HuH-7 (cell line): ENCODE measurements at regions not wholly inside any gene's neighbourhood (a gene's known extent, or its start where the extent isn't known, plus 50 kb on each side); places are given as distances from the start of the nearest gene placed in this dataset.
"Not testable (repeated sequence)": the region's sequence is repeated elsewhere in the genome, so short reads cannot be mapped to it uniquely, and the experiment has no call there.

ENCODE experiments used
- DNase-seq: peaks from one replicate; pipeline ENCODE4 v3.0.0; 2011; ENCODE audit warnings: low spot score

DNA sequence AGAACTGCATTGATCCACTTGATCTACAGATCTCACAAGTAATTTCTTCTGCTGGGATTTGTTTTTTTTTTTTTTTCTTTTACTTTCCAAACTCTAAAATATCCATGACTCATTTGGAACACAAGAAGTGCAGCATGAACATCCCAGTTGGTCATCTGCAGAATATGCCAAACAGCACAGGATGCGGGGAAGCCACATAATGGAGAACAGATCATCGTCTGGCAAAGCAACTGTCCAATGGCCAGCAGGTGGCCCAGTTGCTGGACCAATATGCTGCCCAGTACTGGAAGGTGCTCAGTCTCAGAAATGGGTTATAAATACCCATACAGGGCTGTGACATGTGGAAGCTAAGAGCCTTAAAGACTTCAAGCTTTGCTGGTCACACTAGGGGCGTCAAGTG is 221.3 kb upstream of the TAS2R1 start:
- DNase-seq, result no peak

DNA sequence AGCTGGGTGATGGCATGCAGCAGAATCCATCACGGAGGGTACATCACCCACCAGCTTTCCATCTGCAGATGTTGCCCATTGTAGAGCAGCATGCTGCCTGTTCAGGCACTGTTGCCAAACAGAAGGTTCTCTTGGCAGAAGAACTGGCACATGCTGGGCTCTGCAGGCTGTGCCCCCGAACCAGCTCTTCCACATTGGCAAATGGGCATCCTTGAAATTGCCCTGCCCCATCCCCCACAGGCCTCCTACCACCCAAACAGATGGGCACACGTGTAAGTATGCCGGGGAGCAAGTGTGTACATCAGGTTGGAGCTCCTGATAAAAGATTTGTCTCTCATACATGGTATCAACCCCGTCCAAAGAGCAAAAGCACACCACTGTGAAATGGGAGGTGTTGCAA is 220.3 kb upstream of the TAS2R1 start:
- DNase-seq, result no peak

DNA sequence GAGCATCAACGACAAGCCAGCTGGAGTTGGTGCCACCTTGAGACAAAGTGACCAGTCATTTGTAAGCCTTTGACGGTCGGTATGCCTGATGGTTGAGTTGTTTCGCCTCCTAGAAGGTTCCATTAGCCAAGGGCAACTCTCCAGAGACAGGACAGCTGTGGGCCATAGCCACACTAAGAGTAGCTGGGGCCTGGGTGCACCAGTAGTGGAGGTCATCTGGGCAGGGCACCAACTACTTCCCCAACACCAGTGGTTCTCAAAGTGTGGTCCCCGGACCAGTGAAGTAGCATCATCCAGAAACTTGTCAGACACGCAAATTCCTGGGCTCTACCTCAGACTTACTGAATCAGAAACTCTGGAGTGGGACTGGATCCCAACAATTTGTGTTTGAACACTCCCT is 217.5 kb upstream of the TAS2R1 start:
- DNase-seq, result no peak

DNA sequence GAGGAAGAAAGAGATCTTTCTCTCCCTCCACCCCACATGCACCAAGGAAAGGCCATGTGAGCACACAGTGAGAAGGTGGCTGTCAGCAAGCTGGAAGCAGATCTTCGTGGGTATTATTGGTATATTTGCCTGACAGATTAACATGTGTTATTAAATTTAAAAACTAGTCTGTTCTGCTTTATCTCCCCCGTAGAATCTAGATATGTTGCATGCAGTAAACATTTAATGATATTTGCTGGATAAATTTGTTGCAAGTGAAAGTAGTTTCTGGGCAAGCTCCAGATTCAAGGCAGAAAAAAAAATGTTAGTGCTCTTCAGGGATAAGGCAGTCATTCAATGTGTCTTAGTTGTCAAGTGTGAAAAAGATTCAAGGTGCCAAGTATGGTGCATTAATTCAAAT is 215.0 kb upstream of the TAS2R1 start:
- no peak for DNase-seq

DNA sequence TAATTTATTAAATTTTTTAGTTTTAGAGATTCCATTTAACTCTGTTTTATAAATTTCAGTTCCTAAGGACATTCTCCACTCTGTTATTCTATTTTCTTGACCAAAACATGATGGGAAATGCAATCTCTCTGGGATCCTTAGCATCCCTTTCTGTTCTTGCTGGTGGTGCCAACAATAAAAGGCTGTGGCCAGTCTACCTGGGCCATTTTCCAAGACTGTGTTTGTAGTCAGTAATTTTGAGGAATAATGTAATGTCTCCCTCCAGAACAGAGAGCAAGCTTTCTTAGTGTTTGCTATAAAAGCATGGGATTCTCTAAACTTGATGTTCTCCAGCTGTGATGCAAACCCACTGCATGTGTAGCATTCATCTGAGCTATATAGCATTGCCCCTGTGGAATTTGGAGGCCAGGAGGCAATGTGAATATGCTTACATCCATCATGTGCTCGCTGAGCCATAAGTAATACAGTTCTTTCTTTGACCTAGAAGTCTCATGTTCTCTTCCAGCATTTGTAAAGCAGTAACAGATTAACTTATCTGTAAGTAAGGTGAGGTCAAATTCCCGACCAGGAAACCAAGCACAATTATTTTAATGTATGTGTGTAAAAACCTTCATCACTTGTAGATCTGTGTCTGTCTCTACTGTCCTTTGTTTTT is 211.5 kb upstream of the TAS2R1 start:
- DNase-seq, result no peak

DNA sequence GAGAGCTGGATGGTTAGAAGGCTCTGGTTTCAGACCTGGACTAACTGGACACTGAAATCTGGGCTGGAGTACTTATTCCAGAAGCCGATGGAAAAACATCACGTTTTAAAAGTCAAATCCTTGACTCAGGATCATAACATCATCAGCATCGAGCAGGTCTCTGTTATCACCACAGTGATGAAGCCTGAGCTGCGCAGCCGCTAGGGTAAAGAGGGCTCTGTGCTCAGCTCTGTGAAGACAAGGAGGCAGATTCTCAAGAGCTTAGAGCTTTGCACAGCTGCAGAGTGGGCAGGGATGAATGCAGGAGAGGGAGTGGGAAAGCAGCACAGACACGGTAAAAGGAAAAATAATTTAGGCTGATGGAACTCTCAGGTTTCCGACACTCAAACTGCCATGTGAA is 208.8 kb upstream of the TAS2R1 start:
- no peak for DNase-seq

DNA sequence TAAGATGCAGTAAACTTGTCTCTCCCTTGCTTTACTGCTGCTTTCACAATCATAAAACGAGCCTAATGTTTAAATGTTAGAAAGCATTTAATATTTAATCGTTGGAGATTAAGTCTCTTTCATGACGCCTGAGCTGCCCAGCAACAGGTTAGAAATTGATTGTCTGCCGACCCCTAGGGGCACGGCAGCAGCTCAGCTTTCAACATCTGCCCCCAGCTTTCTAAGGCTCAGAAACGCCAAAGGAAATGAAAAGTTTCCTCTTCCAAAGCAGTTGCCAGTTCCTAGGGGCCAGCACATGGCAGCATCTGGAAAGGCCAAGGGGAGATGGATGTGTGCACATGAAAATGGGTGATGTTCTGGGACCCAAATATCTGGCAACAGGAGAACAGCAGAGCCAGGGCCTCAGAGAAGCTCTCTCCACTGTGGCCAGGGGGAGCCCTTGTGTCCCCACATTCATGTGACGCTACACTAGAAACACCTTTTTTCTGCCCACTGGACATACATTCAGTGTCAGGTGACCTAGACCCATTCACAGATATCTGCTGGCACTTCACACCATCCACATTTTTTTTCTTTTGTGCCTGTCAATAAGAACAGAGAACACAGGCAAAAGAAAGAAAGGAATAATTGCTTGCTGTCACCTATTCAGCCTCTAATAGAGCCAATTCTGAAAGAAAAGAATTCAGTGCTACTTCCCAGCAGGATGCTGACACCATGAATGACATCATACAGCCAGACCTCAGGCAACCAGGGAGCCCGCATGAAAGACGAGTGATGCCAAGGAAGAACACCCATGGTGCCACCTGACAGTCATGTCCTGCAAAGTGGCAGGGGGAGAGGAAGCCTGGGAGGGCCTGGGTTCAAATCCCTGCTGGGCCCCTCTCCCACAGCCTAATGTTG is 205.0 kb upstream of the TAS2R1 start:
- no peak for DNase-seq

DNA sequence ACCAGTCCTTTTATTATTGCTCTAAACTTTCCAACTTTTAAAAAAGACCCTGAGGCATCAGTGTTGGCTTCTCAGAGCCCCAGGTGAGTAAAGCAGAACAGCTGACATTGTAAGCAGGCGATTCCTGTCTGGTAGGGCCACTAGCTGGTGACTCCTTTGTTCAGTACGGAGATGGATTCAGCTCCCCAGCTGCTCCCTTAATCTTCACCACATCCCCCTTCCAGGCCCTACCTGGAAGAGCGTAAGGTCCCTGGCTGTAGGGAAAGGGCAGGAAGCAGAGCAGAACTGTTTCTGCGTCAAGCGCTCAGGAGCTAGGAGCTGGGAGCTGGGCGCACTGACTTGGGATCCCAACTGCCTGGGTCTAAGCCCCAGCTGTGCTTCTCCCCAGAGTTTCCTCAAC is 203.7 kb upstream of the TAS2R1 start:
- no peak for DNase-seq

DNA sequence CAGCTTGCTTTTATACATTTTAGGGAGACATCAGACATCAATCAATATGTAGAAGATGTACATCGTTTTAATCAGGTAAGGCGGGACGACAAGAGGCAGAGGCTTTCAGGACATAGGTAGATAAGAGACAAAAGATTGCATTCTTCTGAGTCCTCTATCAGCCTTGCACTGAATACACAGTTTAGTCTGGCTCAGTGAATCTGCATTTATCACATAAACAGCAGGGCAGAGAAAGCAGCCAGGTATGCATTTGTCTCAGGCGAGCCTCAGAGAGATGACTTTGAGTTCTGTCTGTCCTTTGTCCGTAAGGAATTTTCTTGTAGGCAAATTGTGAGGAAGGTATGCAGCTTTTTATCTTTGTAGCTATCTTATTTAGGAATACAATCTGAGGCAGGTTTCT is 202.8 kb upstream of the TAS2R1 start:
- no peak for DNase-seq

DNA sequence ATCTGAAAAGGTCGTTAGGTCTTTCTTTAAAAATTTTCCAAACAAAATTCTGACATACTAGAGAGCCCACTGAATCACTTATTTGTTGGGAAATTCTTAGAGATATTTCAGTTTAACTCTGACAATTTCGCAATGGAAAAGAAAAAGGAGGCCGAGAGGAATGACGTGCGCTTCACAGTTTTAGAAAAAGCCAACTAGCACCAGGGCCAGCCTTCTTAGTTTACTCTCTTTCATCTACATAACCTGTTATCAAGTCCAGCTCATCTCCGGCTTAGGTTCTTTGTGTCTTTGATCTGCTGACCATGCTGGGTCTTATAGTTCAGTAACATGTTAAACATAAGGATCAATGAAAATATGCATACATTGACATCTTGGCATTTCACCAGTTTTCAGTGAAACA is 201.7 kb upstream of the TAS2R1 start:
- DNase-seq, result no peak

DNA sequence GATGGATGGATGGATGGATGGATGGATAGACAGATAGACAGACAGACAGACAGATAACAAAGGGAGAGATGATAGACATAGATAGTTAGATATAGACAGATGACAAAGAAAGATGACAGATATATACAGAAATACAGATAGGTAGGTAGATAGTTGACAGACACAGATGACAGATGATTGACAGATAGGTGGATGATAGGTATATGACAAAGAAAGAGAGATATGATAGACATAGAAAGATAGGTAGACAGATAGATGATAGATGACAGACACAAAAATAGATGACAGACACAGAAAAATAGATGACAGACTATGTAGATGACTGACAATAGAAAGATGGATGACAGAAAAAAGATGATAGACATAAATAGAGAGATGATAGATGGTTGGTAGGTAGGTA is 200.0 kb upstream of the TAS2R1 start:
- DNase-seq, result no peak

DNA sequence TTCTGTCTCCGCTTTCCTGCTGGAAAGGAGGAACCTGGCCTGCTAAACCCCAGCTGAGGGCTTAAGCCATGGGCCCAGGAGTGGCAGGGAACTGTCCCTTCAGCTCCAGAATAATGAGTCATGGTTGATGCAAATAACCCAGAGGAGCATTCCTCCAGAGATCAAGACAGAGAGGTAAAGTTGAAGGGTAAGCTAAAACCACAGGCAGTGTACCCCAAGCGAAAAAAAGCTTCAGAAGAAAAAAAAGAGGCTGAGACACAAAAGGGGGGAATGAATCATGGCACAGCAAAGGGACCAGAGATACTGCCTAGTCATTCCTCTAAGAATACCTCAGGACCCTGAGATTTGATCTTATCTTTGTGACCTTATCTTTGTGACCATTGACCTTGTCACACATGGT is 199.5 kb upstream of the TAS2R1 start:
- DNase-seq, result no peak

DNA sequence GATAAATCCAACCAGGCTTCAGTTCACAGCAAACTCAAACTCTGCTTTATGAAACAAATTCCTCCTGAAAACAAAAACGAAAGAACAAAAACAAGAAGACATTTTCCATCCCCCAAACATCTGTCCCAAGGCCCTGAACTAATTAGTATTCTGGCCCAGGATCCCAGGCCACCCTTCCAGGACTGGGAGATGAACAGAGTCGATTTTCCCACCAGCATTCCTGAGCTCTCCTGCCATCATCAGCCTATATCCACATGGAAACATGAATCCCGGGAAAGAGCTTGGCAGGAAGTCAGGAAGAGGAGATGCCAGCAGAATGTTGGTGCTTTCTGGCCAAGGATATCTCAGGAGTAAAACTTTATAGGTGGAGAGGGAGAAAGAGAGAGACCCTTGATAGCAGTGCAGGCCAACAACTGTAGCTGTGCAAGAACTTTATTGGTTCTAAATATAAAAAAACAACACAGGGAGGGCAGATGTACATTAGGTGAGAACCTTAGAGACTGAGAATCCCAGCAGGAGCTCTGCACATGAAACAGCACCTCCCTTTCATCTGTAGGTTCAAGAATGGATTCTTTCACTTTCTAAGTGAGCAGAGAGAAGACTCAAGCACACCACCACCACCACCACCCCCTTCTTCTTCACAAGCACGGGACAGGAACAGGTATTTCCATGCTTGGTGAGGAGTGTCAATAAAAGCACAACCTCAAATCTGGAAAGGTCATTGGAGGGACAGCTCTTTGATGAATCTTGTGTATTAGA is 190.7 kb upstream of the TAS2R1 start:
- no peak for DNase-seq

DNA sequence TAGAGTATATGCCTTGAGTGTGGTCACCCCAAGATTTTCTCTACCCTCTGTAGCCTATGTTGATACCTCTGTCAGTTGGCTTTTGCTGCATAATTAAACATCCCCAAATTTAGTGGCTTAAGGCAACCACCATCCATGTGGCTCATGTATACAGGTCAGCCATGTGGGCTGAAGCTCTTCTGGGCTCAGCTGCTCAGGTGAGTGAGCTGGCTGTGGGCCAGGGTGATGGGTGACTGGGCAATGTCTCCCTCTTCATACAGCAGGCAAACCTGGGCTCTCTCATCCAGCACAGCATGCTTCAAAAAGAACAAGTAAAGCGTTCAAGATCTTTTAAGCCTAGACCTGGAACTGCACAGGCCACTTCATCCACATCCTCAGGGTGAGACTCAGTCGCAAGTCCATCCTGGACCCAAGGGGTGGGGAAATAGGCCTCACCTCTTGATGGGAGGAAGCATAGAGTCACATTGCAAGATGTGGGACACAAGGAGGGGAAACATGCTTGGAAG is 188.2 kb upstream of the TAS2R1 start:
- DNase-seq, result no peak

DNA sequence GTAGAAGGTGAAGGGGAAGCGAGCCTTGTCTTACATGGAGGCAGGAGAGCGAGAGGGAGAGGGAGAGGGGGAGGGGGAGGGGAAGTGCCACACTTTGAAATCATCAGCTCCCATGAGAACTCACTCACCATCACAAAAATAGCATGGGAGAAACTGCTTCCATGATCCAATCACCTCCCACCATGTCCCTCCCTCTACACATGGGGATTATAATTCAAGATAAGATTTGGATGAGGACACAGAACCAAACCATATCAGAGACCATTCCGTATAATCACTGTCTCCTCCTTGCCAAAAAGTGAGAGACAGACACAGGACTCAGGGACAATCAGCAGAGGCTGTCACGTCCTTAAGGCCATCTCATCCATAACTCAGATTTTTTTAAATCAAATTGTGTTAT is 187.7 kb upstream of the TAS2R1 start:
- DNase-seq, result no peak

DNA sequence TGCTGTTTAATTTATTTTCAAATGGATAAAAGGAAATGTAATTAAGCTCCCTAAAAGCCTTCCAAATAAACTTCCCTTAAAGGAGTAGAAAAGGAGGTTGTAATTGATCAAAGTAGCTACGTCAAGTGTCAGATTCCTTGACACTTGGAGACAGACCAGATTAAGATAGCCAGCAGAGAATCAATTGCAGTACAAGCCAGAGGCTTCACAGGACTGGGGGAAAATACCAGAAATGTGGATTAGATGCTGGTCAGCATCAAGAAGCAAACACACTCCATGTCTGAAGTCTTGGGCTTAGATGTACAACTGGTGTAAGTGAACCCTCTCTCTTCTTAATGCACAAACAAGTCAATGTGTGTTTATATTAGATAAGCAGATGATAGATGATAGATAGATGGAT is 184.9 kb upstream of the TAS2R1 start:
- no peak for DNase-seq

DNA sequence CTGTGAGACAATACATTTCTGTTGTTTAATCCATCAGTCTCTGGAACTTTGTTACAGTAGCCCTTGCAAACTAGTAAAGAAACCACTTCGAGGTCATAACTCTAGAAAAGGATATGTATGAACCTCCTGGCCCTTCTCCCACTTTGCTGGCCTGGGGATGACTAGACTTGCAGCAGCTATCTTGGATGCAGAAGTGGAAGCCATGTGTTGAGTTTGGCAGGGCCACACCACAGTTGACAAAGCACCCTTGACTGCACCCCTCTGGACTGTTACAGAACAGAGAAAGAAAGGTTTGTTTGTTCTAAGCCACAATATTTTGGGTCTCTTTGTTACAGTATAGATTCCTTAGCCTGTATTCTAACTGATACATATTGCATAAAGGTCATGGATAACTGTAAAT is 183.2 kb upstream of the TAS2R1 start:
- DNase-seq, result no peak

DNA sequence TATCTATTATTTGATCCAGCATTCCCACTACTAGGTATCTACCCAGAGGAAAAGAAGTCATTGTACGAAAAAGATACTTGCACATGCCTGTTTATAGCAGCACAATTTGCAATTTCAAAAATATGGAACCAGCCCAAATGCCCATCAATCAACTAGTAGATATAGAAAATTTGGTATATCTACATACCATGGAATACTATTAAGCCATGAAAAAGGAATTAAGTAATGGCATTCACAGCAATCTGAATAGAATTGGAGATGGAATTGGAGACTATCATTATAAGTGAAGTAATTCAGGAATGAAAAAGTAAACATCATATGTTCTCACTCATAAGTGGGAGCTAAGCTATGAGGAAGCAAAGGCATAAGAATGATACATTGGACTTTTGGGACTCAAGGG is 177.2 kb upstream of the TAS2R1 start:
- not testable (repeated sequence) for DNase-seq

DNA sequence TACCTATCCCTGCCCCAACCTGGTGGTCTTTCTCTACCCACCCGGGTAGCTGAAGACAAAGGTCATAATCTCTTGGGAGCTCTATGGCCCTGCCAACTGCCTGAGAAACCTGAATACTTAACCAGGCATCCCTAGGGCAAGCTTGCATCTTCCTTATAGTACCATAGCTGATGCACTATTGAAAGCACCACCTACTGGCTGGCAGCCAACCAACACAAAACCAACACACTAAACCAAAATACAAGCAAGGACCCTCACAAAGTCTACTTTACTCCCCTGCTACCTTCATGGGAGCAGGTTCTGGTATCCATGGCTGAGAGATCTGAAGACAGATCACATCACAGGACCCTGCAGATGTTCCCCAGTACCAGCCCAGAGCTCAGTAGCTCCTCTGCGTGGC is 171.8 kb upstream of the TAS2R1 start:
- DNase-seq, result no peak

DNA sequence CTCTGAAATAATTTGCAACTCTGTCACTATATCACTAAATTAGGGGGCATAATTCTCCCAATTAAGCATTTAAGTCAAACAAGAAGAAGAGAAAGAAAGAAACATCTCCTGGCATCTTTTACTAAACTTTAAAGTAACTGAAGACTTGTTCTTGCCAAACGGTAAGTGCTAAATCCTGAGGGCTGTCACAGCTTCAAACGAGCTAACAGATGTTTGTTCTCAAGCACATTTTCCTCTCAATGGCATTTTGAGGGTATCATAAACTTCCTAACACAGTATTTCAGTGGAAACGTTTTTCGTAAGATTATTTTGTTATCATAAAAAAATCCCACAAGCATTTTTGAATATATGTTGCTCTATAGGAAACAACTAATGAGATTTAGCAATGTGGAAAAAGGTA is 169.5 kb upstream of the TAS2R1 start:
- no peak for DNase-seq

DNA sequence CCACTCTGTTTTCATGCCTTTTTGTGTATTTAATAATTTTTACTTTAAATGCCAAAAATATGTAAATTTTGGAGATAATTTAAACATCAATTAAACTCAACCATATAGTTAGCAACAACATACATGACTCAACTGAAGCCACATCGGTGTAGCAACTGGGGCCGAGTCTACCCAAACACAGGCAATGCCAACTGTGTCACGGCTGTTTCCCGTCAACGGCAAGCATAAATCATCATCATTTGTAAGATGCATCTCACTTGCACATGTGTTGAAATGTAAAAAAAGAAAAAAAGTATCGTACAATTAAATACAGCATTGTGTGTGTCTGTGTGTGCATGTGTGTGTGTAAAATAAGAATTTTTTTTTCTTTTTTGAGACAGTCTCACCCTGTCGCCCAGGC is 160.1 kb upstream of the TAS2R1 start:
- DNase-seq, result no peak

DNA sequence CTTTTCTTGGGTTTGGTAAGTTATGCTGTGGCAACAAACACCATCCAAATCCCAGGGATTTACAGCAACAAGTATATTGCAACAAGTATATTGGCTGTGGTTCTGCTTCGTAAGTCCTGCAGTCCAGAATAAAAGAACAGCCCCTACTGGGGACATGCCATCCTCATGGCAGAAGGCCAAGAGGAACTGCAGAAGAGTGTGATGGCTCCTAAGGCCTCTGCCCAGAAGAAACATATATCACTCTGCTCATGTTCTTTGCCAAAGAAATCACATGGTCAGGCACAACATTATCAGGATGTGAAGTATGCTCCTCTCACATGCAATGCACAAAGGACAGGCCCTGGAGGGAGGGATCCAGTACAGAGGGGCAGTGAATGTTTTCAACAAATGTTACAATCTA is 159.6 kb upstream of the TAS2R1 start:
- no peak for DNase-seq
